GM06990 (cell line): ENCODE measurements at regions not wholly inside any gene's neighbourhood (a gene's known extent, or its start where the extent isn't known, plus 50 kb on each side); places are given as distances from the start of the nearest gene placed in this dataset.

Source experiments
- DNase-seq: peaks from one replicate; pipeline ENCODE4 v3.0.0-alpha.2; 2011; ENCODE audit not compliant: insufficient read length; ENCODE audit errors: extremely low read depth
- H3K27me3 ChIP-seq: replicated peaks from 2 replicates; pipeline ENCODE4 v1.6.0; 2011; ENCODE audit warnings: low read length; ENCODE audit not compliant: control insufficient read depth, insufficient read depth
- H3K36me3 ChIP-seq: 2 replicates; pipeline ENCODE4 v1.5.1; 2011; ENCODE audit warnings: low read length; ENCODE audit not compliant: control insufficient read depth, insufficient read depth
- H3K4me3 ChIP-seq: replicated peaks from 2 replicates; pipeline ENCODE4 v1.5.1; 2011; ENCODE audit warnings: low read depth, mild to moderate bottlenecking, control low read depth, low read length
- CTCF ChIP-seq: IDR thresholded peaks from 2 replicates; pipeline ENCODE4 v1.5.1; 2011; ENCODE audit warnings: low read length, control low read depth, mild to moderate bottlenecking, inconsistent platforms; ENCODE audit not compliant: insufficient read depth, poor library complexity, severe bottlenecking

DNA sequence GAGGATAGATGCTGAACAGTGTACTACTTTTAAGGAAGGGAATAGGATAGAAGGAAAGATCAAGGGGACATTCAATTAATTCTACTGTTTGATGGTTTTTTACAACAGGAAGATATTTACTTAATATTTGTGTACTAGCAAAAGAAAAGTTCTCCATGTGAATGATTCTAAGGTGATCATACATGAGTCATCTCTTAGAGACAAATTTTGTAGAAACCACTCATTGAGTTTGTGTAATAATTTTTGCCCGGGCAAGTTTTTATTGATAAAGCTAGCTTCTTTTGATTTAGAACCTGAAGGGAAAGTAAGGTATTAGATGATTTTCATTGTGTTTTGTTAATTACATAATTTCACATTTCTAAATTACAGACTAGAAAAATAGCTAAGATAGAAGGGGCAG, 172.8 kb upstream of the PSMD7 start:
- no peak for DNase-seq
- Histone ChIP-seq H3K36me3 (no peaks in the 10 kb centered on the region), H3K27me3 (no peaks in the 10 kb centered on the region), H3K4me3 (no peak overlapping the region)
- no peak for TF ChIP-seq CTCF

DNA sequence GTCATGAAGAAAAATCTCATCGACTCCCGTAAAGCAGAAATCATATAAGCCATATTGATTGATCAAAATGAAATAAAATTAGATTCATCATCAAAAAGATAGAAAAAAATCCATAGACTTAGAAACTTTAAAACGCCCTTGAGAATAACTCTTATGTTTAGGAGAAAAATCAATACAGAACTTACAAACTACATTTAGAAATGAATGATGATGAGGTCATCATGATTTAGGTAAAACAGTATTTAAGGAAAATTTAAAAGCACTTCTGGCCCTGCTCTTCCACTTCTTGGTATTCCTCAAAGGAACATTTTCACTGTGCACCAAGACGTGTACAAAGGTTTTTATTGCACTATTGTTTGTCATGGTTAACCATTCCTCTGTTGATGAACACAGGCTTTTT, 173.4 kb upstream of the PSMD7 start:
- H3K27me3 ChIP-seq = no peaks in the 10 kb centered on the region
- no peaks in the 10 kb centered on the region for H3K36me3 ChIP-seq
- no peak for TF ChIP-seq CTCF
- DNase-seq = no peak
- no peak overlapping the region for H3K4me3 ChIP-seq

- H3K4me3 ChIP-seq = no peak overlapping the region
- no peak for TF ChIP-seq CTCF
- H3K36me3 ChIP-seq = no peaks in the 10 kb centered on the region
- no peaks in the 10 kb centered on the region for H3K27me3 ChIP-seq
- DNase-seq = no peak
These were observed 178.8 kb upstream of the PSMD7 start for GRCh38 chr16:74117798-74118197.

DNA sequence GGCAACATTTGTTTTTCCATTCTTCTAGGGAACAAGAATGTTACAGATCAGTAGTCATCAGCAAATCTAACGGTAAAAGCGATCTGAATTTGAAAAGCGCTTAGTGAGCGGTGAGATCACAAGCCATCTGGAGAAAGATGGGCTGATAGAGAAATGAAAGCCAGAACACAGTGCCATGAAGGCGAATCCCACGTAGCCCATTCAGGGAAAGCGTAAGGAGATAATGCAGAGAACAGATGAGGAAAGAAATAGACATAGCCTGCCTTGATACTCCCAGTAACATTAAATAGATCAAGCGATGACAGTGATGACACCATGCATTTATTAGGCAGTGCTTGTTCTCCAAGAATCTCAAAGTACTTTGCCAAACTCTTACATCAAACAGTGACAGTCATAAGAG, 183.1 kb upstream of the PSMD7 start:
- TF ChIP-seq CTCF = no peak
- no peak for DNase-seq
- no peaks in the 10 kb centered on the region for H3K27me3 ChIP-seq
- H3K36me3 ChIP-seq = no peaks in the 10 kb centered on the region
- no peak overlapping the region for H3K4me3 ChIP-seq

DNA sequence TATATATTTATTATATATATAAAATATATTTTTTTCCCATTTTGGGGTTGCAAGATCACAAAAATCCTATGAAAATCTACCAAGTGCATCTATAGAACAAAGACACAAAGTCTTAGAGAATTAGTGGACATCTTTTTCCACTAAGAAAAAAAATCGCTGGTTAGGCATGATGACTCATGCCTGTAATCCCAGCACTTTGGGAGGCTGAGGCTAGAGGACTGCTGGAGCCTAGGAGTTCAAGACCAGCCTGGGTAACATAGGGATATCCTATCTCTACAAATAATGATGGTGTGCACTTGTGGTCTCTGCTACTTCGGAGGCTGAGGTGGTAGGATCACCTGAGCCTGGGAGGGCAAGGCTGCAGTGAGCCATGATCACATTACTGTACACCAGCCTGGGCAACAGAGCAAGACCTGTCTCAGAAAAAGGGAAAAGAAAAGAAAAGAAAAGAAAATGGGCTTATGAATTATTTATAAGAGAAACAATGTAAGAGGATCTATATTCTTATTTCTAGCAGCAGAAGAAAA, 185.1 kb upstream of the PSMD7 start:
- H3K36me3 ChIP-seq = no peaks in the 10 kb centered on the region
- H3K4me3 ChIP-seq = no peak overlapping the region
- DNase-seq = no peak
- no peaks in the 10 kb centered on the region for H3K27me3 ChIP-seq
- TF ChIP-seq CTCF = no peak
